Panc1 (cell line): ENCODE measurements at regions not wholly inside any gene's neighbourhood (a gene's known extent, or its start where the extent isn't known, plus 50 kb on each side); places are given as distances from the start of the nearest gene placed in this dataset.

Experiments used
- ATAC-seq: fragments of 200-7000 bp; cut with Tn5 transposase; 2 replicates; pipeline ENCODE4 v1.9.1; 2020; ENCODE audit warnings: mild to moderate bottlenecking, moderate library complexity
- BruUV-seq: library from RNA; stranded (reverse); fragments of 400-500 nt; replicated peaks from 2 replicates; lab custom pipeline; 2021; lab: Mats Ljungman, UMichigan
- CTCF ChIA-PET: fragments of 300-600 bp; sonication (Branson Sonifier 250); formaldehyde crosslinking; loops from one replicate; lab custom pipeline; 2022; ENCODE audit warnings: antibody characterized with exemption; lab: Charles Lee
- POLR2A ChIA-PET: fragments of 300-600 bp; sonication (Branson Sonifier 250); formaldehyde crosslinking; loops from one replicate; lab custom pipeline; 2022; ENCODE audit warnings: antibody characterized with exemption; lab: Charles Lee
- DNase-seq: peaks from one replicate; pipeline ENCODE4 v3.0.0-alpha.2; 2010; ENCODE audit warnings: low read depth, low spot score
- H3K27ac ChIP-seq: 2 replicates; pipeline ENCODE4 v1.5.1; 2011; ENCODE audit warnings: mild to moderate bottlenecking, low read length, inconsistent platforms
- H3K27me3 ChIP-seq: fragments of 200-500 bp; sonication (Bioruptor generic); 2 replicates; pipeline ENCODE4 v1.6.0; 2014; ENCODE audit warnings: low read length, inconsistent platforms; ENCODE audit not compliant: control insufficient read depth, insufficient read depth
- H3K36me3 ChIP-seq: fragments of 200-500 bp; sonication (Bioruptor generic); 2 replicates; pipeline ENCODE4 v1.5.1; 2014; ENCODE audit warnings: inconsistent platforms, mild to moderate bottlenecking, low read length, moderate library complexity; ENCODE audit not compliant: control insufficient read depth, insufficient read depth
- H3K4me1 ChIP-seq: 2 replicates; pipeline ENCODE4 v1.5.1; 2011; ENCODE audit warnings: inconsistent platforms, mild to moderate bottlenecking, low read length, moderate library complexity; ENCODE audit not compliant: control insufficient read depth, insufficient read depth
- H3K4me3 ChIP-seq, 2 experiments: 2 replicates each; pipeline ENCODE4 v1.5.1; 2011 to 2012; ENCODE audit warnings: low read depth in 2 of 2, low read length in 2 of 2, mild to moderate bottlenecking in 2 of 2, inconsistent platforms in 1 of 2, moderate library complexity in 1 of 2
- H3K9me3 ChIP-seq: fragments of 200-500 bp; sonication (Bioruptor generic); 2 replicates; pipeline ENCODE4 v1.5.1; 2014; ENCODE audit warnings: low read depth, mild to moderate bottlenecking, inconsistent platforms, low read length, moderate library complexity; ENCODE audit not compliant: control insufficient read depth, insufficient read depth
- CTCF ChIP-seq: fragments of 450-650 bp; IDR thresholded peaks from 2 replicates; pipeline ENCODE4 v1.5.1; 2017; ENCODE audit warnings: mild to moderate bottlenecking
- POLR2AphosphoS5 ChIP-seq: IDR thresholded peaks from 2 replicates; pipeline ENCODE4 v1.6.1; 2012; ENCODE audit warnings: mild to moderate bottlenecking, low read depth, low read length, moderate library complexity
- SIN3A ChIP-seq: IDR thresholded peaks from 2 replicates; pipeline ENCODE4 v1.6.1; 2012; ENCODE audit warnings: low read depth, mild to moderate bottlenecking, low read length, moderate library complexity, borderline replicate concordance; ENCODE audit not compliant: insufficient read depth
- TCF7L2 ChIP-seq: IDR thresholded peaks from 2 replicates; pipeline ENCODE4 v1.6.1; 2011; ENCODE audit warnings: mild to moderate bottlenecking, low read depth, low read length, inconsistent platforms
- in situ Hi-C: cut with HindIII; loops from 2 replicates; pipeline ENCODE4 v1.10.0; 2016; ENCODE audit warnings: low sequenced_read_pairs, low pct_unique_long_range_greater_than_20kb
- intact Hi-C: fragments of 100-400 bp; cut with micrococcal nuclease; formaldehyde crosslinking; loops from one replicate; pipeline ENCODE4 v1.10.0; 2022; ENCODE audit not compliant: unreplicated experiment
- TF ChIP-seq, protein P1 (sequence below), 2 experiments: IDR thresholded peaks; 2 replicates each; pipeline ENCODE4 v1.6.1; 2011 to 2012; ENCODE audit warnings: low read depth in 2 of 2, control low read depth in 1 of 2, low read length in 1 of 2, mild to moderate bottlenecking in 1 of 2, moderate library complexity in 1 of 2; ENCODE audit not compliant: insufficient read depth in 1 of 2

- intact Hi-C loops, result no loop called here
- ChIA-PET POLR2A (no interaction called here), CTCF (interaction anchor here (0.7 kb wide), 1 partner anchor 22 kb away, joined by 3 read pairs; no protein-coding TSS in a partner anchor)
- BruUV-seq, result no TSS peak
- no peak for ATAC-seq
- no peaks in the 10 kb centered on the region for H3K9me3 ChIP-seq
- no peak overlapping the region for H3K4me3 ChIP-seq
- no peaks in the 10 kb centered on the region for H3K36me3 ChIP-seq
- TF ChIP-seq TCF7L2 (no peak), SIN3A (no peak), CTCF (no peak)
- TF ChIP-seq, protein P1, sequence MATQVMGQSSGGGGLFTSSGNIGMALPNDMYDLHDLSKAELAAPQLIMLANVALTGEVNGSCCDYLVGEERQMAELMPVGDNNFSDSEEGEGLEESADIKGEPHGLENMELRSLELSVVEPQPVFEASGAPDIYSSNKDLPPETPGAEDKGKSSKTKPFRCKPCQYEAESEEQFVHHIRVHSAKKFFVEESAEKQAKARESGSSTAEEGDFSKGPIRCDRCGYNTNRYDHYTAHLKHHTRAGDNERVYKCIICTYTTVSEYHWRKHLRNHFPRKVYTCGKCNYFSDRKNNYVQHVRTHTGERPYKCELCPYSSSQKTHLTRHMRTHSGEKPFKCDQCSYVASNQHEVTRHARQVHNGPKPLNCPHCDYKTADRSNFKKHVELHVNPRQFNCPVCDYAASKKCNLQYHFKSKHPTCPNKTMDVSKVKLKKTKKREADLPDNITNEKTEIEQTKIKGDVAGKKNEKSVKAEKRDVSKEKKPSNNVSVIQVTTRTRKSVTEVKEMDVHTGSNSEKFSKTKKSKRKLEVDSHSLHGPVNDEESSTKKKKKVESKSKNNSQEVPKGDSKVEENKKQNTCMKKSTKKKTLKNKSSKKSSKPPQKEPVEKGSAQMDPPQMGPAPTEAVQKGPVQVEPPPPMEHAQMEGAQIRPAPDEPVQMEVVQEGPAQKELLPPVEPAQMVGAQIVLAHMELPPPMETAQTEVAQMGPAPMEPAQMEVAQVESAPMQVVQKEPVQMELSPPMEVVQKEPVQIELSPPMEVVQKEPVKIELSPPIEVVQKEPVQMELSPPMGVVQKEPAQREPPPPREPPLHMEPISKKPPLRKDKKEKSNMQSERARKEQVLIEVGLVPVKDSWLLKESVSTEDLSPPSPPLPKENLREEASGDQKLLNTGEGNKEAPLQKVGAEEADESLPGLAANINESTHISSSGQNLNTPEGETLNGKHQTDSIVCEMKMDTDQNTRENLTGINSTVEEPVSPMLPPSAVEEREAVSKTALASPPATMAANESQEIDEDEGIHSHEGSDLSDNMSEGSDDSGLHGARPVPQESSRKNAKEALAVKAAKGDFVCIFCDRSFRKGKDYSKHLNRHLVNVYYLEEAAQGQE (IDR thresholded peaks at IDR 0.05; ENCODE audit: insufficient read depth in 1 of 2, low read depth in 2 of 2, low read length in 1 of 2), result no peak
- in situ Hi-C loops, result no loop called here
- no peak for DNase-seq
- H3K4me1 ChIP-seq, result no peaks in the 10 kb centered on the region
- H3K27me3 ChIP-seq, result no peaks in the 10 kb centered on the region
- no peak overlapping the region for H3K27ac ChIP-seq
Observed at GRCh38 chr14:54306806-54307205, 90.0 kb upstream of the CDKN3 start.

DNA sequence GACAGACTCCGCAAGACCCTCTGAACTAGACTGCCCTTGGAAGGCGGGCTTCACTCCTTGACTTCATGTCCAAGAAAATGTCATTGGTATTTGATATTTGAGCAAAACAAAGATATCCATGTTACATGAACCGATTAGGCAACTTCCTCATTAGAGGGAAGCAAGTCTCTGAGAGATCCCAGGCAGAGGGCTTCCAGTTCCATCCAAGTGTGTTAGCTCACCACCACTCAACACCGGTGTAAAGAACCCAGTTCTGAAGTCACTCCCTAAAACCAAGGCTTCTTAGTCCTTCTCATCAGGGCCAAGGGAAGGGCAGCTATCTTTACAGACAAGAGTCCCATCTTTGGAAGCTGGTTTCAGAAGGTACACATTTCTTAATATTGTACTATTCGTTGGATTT is 87.2 kb upstream of the CDKN3 start:
- ATAC-seq (no peak), DNase-seq (no peak)
- CTCF ChIA-PET, result no interaction called here
- POLR2A ChIA-PET, result no interaction called here
- no peaks in the 10 kb centered on the region for H3K4me1 ChIP-seq
- no peak overlapping the region for H3K4me3 ChIP-seq
- no peak overlapping the region for H3K27ac ChIP-seq
- in situ Hi-C loops, result no loop called here
- no TSS peak for BruUV-seq
- TF ChIP-seq POLR2AphosphoS5 (no peak), TCF7L2 (no peak), CTCF (no peak), SIN3A (no peak)
- TF ChIP-seq, protein P1 (IDR thresholded peaks at IDR 0.05; ENCODE audit: insufficient read depth in 1 of 2, low read depth in 2 of 2, low read length in 1 of 2), result no peak
- no peaks in the 10 kb centered on the region for H3K27me3 ChIP-seq
- intact Hi-C loops, result no loop called here
- H3K36me3 ChIP-seq, result no peaks in the 10 kb centered on the region
- no peaks in the 10 kb centered on the region for H3K9me3 ChIP-seq
